IPS DF 19.7 (cell line): ENCODE measurements at regions not wholly inside any gene's neighbourhood (a gene's known extent, or its start where the extent isn't known, plus 50 kb on each side); places are given as distances from the start of the nearest gene placed in this dataset.

ENCODE experiments used
- DNase-seq: peaks from one replicate; pipeline ENCODE4 v3.0.0-alpha.2; 2013; ENCODE audit warnings: low read depth, low spot score

DNA sequence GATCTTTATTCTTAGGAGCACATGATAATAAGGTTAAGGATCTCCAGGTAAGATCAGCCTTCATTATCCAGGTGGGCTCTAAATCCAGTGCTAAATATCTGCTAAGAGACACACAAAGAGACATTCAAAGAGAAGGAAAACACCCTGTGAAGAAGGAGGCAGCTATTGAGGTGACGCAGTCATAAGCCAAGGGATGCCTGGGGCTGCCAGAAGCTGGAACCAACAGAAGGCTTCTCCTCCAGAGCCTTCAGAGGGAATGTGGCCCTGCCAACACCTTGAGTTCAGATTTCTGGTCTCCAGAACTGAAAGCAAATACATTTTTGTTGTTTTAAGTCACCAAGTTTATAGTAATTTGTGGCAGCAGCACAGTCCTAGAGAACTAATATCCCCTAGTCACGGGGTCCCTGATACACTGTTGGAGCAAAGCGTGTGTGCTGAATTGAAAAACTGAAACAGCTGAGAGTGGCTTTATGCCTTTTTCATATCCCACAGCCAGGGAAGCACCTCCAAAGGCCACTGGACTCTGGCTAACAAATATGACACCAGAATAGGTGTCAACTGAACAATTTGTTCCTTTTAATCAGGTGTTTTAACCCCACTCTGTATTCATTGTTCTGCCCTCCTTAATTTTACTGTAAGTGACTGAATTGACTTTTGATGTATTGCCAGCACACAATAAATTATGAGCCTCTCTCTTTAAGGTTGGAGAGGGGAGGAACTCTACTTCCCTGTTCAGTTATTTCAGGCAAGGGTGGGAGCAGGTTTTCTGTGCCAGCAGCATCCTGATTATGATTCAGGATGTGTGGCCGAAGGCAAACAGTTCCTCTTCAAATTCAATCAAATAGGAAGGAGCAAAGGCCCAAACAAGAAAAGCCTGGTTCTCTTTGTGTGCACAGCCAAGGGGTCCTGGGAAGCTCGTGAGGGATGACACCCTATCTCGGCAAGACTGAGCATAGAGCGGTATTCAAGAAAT, 151.8 kb upstream of the HES1 start:
- no peak for DNase-seq

GRCh38 chr3:193984876-193985275, 151.1 kb upstream of the HES1 start:
- DNase-seq, result no peak

DNA sequence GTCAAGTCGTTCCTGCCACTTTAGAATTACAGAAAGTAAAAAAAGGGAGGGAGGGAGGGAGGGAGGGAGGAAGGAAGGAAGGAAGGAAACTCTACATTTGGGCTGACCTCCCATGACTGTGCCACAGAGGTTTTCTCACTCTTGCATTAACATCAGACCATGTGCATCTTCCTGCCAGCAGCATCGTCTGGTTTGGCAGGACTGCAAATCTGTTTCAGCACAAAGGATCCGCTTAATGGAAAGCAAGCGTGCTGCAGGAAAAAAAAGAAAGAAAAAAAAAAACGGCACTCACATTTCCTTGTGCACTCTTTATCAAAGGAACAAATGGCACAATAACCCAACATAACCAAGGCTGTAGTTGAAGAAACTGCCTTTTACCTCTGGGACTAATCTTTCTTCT, 148.8 kb upstream of the HES1 start:
- no peak for DNase-seq

DNA sequence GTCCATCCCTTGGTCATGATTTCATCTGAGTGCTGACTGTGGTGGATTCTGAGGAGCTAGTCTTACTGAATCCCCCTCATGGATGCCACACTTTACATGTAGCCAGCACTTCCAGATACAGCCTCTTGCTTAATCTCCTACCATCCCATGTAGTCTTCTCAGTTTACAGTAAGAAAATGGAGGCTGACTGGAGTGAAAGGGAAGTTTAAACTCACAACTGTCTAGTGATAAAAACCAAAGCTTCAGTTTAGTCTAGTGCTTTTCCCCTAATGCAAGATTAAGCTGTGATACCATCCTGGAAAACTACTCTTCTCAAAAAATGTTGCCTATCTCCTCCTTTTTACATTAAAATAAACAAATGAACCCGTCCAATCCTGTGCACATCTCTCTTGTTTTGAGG, 146.8 kb upstream of the HES1 start:
- no peak for DNase-seq

GRCh38 chr3:193991666-193992424, 144.1 kb upstream of the HES1 start:
- DNase-seq, result no peak

DNA sequence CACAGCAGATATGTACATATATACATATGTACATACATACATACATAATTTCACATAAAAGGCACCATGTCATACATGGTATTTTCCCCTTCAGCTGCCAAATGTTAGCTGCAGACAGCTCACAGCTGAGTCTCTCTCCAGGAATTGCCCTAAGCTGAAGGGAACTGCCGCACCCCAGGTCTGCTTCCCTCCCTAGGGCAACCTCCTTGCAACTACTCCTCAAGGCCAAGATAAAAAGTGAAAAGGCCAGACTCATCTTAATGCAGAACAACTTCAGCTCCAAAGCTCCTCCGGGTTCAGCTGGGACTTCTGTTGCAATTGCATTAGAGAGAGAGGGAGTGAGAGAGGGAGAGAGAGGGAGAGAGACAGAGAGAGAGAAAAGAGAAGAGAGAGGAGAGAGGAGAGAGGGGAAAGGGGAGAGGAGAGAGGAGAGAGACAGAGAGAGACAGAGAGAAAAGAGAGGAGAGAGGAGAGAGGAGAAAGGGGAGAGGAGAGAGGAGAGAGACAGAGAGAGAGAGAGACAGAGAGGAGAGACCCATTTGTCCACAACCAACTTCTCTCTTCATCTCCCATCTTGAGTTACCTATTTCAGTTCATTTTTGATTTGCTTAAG, 143.4 kb upstream of the HES1 start:
- no peak for DNase-seq

- no peak for DNase-seq
Measured at GRCh38 chr3:193996221-193996620, 139.7 kb upstream of the HES1 start.

GRCh38 chr3:193996641-193997089, 139.3 kb upstream of the HES1 start:
- no peak for DNase-seq

DNA sequence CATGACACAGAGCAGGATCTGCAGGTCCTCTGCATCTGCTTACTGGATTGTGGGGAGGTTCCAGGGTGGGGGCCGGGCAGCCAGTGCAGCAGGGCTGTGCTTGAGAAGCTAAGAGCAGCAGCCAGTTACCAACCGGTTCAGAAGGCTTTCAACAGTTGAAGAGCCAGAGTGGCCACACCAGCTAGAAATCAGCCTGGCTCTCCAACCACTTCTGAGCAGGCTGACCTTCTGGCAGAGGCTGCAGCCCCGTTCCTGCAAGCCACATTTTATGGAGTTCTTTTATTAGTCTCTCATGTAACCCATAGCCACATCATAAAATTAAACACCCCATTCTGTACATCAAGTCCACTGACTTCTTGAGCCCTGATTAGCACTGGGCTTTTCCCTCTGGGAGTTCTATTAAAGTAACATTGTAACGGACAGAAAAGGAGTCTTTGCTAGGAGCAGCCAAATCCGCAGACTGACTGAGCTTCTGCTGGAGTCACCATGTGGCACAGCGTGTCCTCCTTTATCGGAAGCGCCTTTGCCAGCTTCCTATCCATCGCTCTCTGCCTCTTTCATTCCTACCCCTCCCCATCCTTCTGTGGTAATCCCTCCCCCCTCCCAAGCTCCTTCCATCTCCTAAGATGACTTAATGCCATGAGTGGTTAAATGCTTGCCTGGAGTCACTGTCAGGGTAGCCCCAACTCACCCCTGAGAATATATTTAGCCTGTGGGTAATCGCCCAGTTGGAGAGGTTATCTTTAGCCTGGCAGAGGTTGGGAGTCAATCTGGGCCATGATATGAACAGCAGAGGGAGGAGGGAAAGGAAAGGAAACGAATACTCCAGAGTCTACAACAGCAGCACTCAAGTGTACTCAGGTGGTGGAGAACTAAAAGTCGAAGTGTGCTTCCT, 138.5 kb upstream of the HES1 start:
- no peak for DNase-seq

GRCh38 chr3:193998123-193998448, 137.9 kb upstream of the HES1 start:
- no peak for DNase-seq

DNA sequence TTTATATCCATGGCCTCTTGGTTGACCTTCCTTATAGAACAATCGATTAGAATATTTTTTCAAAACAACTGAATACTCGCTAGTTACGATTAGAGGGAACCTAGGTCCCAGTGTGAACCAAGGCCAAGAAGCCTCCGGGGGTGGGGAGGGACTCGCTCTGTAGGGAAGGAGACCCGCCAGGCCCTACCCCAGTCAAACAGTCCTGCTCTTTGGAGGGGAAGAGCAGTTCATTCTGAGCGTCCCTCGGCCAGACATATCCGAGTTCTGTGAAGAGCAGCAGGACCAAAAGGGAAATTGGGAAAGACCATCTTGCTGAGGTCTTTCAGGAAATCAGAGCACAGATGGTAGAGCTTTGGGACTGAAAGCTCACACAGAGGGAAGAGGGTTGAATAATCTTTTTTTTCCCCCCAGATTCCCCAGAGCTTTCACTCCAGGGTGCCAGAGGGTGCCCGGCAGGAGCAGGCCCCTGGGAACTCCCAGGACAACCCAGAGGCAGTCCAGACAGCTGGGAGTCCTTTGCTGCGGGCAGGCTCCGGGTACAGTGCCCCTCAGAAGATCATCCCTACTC, 137.2 kb upstream of the HES1 start:
- DNase-seq, result no peak

DNA sequence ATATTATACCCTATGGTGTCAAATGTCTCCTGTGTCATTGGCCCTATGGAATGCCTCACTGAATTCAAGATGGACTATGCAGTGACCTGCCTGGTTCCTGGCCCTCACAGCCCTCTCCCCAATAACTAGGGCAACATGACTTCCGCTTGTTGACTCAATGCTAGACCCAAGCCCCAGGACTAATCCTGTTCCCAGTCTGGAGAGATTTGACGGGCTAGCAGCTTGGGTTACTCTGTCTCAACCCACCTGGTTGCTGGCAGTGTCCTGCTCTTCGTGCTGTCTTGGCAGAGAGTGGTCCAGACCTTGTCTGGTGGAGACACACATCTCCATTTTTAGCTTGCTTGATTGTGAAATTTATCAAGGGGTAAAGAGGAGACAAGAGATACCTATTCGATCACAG, 135.8 kb upstream of the HES1 start:
- DNase-seq, result no peak

GRCh38 chr3:194000712-194001111, 135.2 kb upstream of the HES1 start:
- DNase-seq, result no peak

- DNase-seq, result no peak
Measured at GRCh38 chr3:194001728-194002459, 134.1 kb upstream of the HES1 start.

DNA sequence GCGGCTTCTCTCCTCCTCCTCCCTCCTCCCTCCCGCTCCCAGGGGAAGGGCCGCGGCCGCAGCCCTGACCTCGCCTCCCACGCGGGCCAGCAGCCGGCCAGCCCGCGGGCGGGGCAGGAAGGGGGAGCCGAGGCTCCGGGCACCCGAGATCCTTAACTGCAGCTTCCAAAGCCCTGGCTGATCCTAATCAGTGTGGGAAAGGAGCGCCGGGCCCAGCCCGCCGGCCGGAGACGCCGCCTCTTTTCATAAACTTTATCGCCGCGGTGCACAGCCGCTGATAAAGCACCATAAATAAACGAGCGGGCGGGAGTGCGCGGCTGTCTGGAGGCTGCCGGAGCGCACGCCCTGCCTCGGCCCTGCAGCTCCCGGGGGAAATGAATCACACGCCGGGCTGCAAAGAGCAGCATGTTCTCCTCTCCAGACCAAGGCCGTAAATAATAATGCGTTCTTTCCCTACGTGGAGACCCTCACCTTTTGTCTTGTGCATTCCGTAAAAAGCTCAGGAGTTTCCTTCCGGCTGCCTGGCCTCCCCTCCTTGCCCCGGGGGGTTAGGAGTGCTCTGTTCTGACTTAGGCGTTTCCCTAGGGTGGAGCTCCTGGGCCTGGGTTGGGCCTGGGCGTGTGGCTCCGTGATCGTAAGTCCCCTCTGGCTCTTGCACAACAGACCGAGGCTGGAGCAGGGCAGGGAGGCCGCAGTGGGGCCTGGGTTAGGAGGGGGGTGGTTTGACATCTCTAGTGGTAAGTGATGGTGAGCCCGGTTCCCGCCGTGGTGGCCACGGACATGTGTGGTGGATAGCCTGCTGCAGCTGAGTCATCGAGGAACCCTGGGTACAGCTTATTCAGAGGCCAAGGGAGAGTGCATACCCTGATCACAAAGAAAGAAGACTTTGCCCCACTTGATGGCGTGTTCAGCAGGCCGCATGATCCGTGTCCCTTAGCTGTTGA, 132.6 kb upstream of the HES1 start:
- no peak for DNase-seq

DNA sequence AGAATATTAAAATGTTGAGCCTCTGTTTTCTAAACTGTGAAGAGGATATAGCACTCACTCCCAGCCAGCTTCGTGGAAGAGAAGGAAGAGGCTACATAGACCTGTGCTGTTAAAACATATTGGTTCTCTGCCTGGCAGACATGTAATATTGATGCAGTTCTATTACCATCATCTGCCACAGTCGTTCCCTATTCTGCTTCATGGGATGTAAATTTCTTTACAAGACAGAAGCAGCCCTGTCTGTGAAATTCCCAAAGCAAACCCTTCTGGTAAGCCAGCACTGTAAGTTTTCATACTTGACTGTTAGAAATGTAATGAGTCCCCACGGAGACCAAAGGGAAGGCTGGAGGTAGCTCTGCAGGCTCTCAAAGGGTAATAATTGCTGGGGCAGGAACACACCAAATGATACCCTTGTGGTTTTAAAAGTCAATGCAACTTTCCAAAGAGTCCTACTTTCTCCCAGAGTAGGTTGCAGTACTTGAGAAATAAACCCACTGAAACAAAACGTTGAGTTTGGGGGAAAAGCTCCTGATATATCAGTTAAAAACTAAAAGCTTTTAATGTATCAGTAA, 129.9 kb upstream of the HES1 start:
- DNase-seq, result no peak

- DNase-seq, result no peak
Measured at GRCh38 chr3:194007592-194008337, 128.2 kb upstream of the HES1 start.

DNA sequence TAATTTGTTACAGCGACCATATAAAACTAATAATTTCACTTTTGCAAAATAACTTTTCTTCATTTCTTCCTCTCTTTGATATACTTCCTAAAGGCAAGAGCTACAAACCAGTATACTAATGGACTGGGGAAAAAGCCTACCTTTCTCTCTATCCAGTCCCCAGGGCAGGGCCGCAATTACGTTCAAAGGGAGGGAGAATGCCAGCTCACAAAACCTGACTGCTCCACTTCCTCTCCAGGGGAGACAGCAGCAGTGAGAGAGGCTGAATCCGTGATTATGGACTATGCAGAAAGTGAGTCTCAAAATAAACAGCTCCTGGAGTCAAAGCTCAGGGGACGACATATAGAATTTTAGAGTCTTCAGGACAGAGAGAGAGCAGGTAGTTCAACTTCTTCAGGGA, 126.9 kb upstream of the HES1 start:
- no peak for DNase-seq
